Bronchial epithelial cell (primary cell): ENCODE measurements at regions not wholly inside any gene's neighbourhood (a gene's known extent, or its start where the extent isn't known, plus 50 kb on each side); places are given as distances from the start of the nearest gene placed in this dataset.

ENCODE experiments used
- DNase-seq: peaks from one replicate; pipeline ENCODE4 v3.0.0-alpha.2; 2010; ENCODE audit warnings: low read depth
- FAIRE-seq: peaks from 2 replicates; lab custom pipeline; 2011; peaks lifted over from hg19 to GRCh38; lab: Jason Lieb, UNC
- H3K27me3 ChIP-seq: 2 replicates; pipeline ENCODE4 v1.5.1; 2011; ENCODE audit warnings: low read length; ENCODE audit not compliant: control insufficient read depth, insufficient read depth
- H3K36me3 ChIP-seq: 2 replicates; pipeline ENCODE4 v1.5.1; 2011; ENCODE audit warnings: low read length; ENCODE audit not compliant: control insufficient read depth, insufficient read depth
- H3K4me3 ChIP-seq: 2 replicates; pipeline ENCODE4 v1.5.1; 2011; ENCODE audit warnings: mild to moderate bottlenecking, low read depth, low read length, control low read depth
- TF ChIP-seq, protein P1 (sequence below): IDR thresholded peaks from 2 replicates; pipeline ENCODE4 v1.5.1; 2011; ENCODE audit warnings: mild to moderate bottlenecking, moderate library complexity, low read length, control low read depth, inconsistent platforms; ENCODE audit not compliant: insufficient read depth, severe bottlenecking

DNA sequence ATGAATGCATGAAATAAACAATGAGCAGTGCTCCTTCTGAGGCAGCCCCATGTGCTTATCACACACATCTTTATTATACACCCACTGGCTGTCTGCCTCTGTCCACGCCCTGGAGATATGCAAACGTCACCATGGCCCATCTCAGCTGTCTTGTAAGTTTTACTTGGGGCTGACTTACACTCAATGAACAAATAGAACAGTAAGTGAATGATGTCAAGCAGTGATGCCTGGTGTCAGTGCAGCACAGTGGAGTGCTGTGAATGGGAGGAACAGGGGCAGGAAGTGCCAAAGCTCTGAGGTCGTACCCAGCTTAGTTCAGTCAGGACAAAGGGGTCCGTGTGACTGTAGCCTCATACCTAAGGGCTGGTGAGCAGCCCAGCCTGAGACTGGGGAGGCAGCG, 659.5 kb upstream of the HS6ST1 start:
- DNase-seq (peak; percentile 74), FAIRE-seq (peak; percentile 36)
- TF ChIP-seq, protein P1, sequence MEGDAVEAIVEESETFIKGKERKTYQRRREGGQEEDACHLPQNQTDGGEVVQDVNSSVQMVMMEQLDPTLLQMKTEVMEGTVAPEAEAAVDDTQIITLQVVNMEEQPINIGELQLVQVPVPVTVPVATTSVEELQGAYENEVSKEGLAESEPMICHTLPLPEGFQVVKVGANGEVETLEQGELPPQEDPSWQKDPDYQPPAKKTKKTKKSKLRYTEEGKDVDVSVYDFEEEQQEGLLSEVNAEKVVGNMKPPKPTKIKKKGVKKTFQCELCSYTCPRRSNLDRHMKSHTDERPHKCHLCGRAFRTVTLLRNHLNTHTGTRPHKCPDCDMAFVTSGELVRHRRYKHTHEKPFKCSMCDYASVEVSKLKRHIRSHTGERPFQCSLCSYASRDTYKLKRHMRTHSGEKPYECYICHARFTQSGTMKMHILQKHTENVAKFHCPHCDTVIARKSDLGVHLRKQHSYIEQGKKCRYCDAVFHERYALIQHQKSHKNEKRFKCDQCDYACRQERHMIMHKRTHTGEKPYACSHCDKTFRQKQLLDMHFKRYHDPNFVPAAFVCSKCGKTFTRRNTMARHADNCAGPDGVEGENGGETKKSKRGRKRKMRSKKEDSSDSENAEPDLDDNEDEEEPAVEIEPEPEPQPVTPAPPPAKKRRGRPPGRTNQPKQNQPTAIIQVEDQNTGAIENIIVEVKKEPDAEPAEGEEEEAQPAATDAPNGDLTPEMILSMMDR = no peak
- Histone ChIP-seq H3K27me3 (no peaks in the 10 kb centered on the region), H3K4me3 (no peak overlapping the region), H3K36me3 (no peaks in the 10 kb centered on the region)

GRCh38 chr2:128979182-128979581, 660.5 kb upstream of the HS6ST1 start:
- TF ChIP-seq, protein P1 = no peak
- Histone ChIP-seq H3K36me3 (no peaks in the 10 kb centered on the region), H3K27me3 (no peaks in the 10 kb centered on the region), H3K4me3 (no peak overlapping the region)
- DNase-seq (no peak), FAIRE-seq (no peak)

- Histone ChIP-seq H3K27me3 (no peaks in the 10 kb centered on the region), H3K36me3 (no peaks in the 10 kb centered on the region), H3K4me3 (no peak overlapping the region)
- no peak for DNase-seq
- no peak for FAIRE-seq
- TF ChIP-seq, protein P1 = no peak
These were observed 661.8 kb upstream of the HS6ST1 start for GRCh38 chr2:128980475-128980874.

GRCh38 chr2:128981353-128981752, 662.7 kb upstream of the HS6ST1 start:
- no peak for DNase-seq
- no peak overlapping the region for H3K4me3 ChIP-seq
- TF ChIP-seq, protein P1 = no peak
- H3K36me3 ChIP-seq = no peaks in the 10 kb centered on the region
- FAIRE-seq = no peak
- H3K27me3 ChIP-seq = no peaks in the 10 kb centered on the region

DNA sequence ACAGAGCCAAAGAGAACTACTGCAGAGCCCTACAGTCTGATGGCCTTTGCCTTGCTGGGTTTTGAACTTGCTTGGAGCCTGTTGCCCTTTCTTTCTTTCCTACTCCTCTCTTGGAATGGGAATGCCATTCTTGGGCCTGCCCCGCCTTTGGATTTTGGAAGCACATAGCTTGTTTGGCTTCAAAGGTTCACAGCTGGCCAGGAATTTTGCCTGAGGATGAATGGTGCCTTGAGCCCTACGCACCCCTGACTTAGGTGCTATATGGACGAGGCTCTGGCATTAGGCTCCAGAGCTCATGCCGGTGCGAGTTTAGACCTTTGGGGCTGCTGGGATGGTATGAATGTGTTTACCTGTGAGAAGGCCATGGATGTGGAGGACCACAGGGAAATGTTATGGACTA, 663.3 kb upstream of the HS6ST1 start:
- TF ChIP-seq, protein P1 = no peak
- FAIRE-seq = no peak
- no peak overlapping the region for H3K4me3 ChIP-seq
- no peak for DNase-seq
- no peaks in the 10 kb centered on the region for H3K36me3 ChIP-seq
- H3K27me3 ChIP-seq = no peaks in the 10 kb centered on the region

DNA sequence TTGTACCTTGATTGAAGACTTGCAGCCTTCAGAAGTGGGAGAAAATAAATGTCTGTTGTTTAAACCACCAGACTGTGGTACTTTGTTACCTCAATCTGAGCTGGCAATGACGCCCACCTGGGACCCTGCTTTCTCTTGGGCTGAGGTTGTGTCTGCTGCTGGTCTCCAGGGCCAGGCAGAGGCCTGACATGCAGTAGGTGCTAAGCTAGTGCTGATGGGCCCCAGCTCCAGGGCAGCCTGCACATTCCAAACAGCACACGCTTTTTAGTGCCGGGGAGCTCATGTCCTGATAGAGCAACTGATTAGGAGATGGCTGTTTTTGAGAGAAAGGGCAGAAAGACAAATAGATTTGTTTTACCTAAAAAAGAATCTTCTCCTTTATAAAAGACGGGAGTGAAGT, 664.0 kb upstream of the HS6ST1 start:
- FAIRE-seq = no peak
- H3K27me3 ChIP-seq = no peaks in the 10 kb centered on the region
- no peaks in the 10 kb centered on the region for H3K36me3 ChIP-seq
- DNase-seq = no peak
- TF ChIP-seq, protein P1 = no peak
- no peak overlapping the region for H3K4me3 ChIP-seq
